WERI-Rb-1 (cell line): ENCODE measurements at regions not wholly inside any gene's neighbourhood (a gene's known extent, or its start where the extent isn't known, plus 50 kb on each side); places are given as distances from the start of the nearest gene placed in this dataset.

Experiments
- DNase-seq: peaks from one replicate; pipeline ENCODE4 v3.0.0-alpha.2; 2020
- H3K27ac ChIP-seq: fragments of 250-450 bp; sonication (Bioruptor Pico); 2 replicates; pipeline ENCODE4 v1.5.1; 2020; ENCODE audit warnings: mild to moderate bottlenecking, moderate library complexity
- H3K27me3 ChIP-seq: fragments of 250-450 bp; sonication (Bioruptor Pico); 2 replicates; pipeline ENCODE4 v1.5.1; 2021; ENCODE audit warnings: mild to moderate bottlenecking, low read depth, moderate library complexity; ENCODE audit not compliant: insufficient read depth, severe bottlenecking
- H3K36me3 ChIP-seq: fragments of 250-450 bp; sonication (Bioruptor Pico); 2 replicates; pipeline ENCODE4 v1.5.1; 2020; ENCODE audit warnings: mild to moderate bottlenecking, moderate library complexity
- H3K4me3 ChIP-seq: 2 replicates; pipeline ENCODE4 v1.5.1; 2011; ENCODE audit warnings: low read depth, mild to moderate bottlenecking, control low read depth, low read length
- H3K9me3 ChIP-seq: fragments of 250-450 bp; sonication (Bioruptor Pico); 2 replicates; pipeline ENCODE4 v1.5.1; 2021; ENCODE audit warnings: mild to moderate bottlenecking, moderate library complexity; ENCODE audit not compliant: severe bottlenecking
- TF ChIP-seq, protein P1 (sequence below): IDR thresholded peaks from 2 replicates; pipeline ENCODE4 v1.5.1; 2011; ENCODE audit warnings: low read depth, mild to moderate bottlenecking, control low read depth, inconsistent platforms, low read length

- Histone ChIP-seq H3K9me3 (no peaks in the 10 kb centered on the region), H3K27ac (no peak overlapping the region), H3K4me3 (no peak overlapping the region), H3K27me3 (no peaks in the 10 kb centered on the region), H3K36me3 (no peaks in the 10 kb centered on the region)
- TF ChIP-seq, protein P1, sequence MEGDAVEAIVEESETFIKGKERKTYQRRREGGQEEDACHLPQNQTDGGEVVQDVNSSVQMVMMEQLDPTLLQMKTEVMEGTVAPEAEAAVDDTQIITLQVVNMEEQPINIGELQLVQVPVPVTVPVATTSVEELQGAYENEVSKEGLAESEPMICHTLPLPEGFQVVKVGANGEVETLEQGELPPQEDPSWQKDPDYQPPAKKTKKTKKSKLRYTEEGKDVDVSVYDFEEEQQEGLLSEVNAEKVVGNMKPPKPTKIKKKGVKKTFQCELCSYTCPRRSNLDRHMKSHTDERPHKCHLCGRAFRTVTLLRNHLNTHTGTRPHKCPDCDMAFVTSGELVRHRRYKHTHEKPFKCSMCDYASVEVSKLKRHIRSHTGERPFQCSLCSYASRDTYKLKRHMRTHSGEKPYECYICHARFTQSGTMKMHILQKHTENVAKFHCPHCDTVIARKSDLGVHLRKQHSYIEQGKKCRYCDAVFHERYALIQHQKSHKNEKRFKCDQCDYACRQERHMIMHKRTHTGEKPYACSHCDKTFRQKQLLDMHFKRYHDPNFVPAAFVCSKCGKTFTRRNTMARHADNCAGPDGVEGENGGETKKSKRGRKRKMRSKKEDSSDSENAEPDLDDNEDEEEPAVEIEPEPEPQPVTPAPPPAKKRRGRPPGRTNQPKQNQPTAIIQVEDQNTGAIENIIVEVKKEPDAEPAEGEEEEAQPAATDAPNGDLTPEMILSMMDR: no peak
- no peak for DNase-seq
Measured at GRCh38 chr2:728165-728564, 51.0 kb upstream of the TMEM18 start.

DNA sequence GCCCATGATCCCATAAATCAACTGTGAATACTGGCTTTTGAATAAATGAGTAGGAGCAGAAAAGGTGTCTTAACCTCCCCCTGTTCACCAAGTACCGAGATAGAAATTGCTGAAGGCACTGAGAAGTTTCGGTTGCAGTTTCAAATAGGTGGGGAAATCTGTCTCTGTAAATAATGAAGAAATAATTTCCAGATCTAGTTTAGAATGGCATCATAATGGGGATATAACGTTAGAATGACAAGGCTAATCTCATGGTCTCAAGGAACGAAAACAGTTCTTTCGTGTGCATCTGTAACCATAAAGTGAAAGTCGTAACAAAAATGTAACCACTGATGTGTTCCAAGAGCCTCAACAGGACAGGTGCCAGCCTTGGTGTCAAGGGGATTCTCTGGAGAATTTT is 49.9 kb upstream of the TMEM18 start:
- H3K27me3 ChIP-seq: no peaks in the 10 kb centered on the region
- TF ChIP-seq, protein P1: no peak
- DNase-seq: no peak
- H3K4me3 ChIP-seq: no peak overlapping the region
- no peak overlapping the region for H3K27ac ChIP-seq
- no peaks in the 10 kb centered on the region for H3K36me3 ChIP-seq
- H3K9me3 ChIP-seq: no peaks in the 10 kb centered on the region
